RCC 7860 (cell line): ENCODE measurements at regions not wholly inside any gene's neighbourhood (a gene's known extent, or its start where the extent isn't known, plus 50 kb on each side); places are given as distances from the start of the nearest gene placed in this dataset.
A peak's percentile ranks its signal among the peaks of the same experiment; 100 is the strongest.

Experiments used
- DNase-seq: peaks from one replicate; pipeline ENCODE4 v3.0.0-alpha.2; 2015; ENCODE audit warnings: low spot score
- FAIRE-seq: peaks from 2 replicates; lab custom pipeline; 2012; peaks lifted over from hg19 to GRCh38; lab: Jason Lieb, UNC

DNA sequence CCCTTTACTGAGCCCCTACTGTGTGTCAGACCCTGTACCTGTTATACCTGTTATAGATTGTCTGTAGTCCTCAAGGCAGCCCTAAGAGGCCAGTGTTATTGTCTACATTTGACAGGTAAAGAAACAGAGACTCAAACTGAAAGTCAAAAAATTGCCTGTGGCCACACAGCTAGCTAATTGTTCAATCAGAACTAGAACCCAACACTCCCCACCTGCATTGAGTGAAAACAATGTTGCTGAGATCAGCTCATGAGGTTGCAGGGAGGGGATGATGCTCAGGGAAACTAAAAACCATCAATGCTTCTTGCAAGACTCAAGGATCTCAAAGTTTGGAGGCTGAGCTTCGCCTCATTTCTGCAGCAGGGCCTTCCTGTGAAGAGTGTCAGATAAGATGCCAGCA lies 109.5 kb upstream of the LMO4 start:
- no peak for FAIRE-seq
- DNase-seq, result no peak

DNA sequence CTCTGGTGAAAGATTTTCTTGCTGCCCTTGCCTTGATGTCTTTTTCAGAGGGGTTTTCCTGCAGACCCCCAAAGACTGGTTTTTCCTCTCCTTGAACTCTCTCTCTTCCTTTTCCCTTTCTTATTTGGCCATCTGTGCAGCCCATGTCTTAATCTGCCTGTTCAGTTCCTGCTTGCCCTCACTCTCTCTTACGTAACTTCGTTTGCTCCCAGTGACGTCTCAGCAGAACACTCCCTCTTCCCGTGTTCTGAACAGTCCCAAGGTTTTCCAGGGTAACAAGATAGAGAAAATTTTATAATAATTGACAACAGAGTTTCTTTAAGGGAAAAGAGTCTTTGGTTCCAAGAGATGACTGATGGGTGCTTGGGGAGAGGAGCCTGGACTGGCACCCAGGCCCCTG lies 109.1 kb upstream of the LMO4 start:
- FAIRE-seq (no peak), DNase-seq (no peak)

DNA sequence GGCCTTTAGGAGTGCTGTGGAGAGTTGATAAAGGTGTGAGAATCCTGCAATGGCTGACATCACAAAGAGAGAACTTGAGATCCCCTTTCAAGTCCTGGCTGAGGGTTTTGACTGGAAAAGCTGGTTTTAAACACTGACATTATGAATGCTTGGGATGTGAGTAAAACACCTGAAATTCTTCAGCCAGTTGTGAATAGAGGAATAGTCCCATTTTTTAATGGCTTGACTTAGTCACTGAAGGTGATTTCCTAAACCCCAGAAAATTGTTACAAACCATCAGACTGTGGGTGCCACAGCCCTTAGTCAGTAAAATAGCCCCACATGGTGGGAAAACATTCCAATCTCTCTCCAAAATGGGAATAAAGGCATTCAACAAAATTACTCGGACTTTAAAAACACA lies 107.7 kb upstream of the LMO4 start:
- no peak for FAIRE-seq

DNA sequence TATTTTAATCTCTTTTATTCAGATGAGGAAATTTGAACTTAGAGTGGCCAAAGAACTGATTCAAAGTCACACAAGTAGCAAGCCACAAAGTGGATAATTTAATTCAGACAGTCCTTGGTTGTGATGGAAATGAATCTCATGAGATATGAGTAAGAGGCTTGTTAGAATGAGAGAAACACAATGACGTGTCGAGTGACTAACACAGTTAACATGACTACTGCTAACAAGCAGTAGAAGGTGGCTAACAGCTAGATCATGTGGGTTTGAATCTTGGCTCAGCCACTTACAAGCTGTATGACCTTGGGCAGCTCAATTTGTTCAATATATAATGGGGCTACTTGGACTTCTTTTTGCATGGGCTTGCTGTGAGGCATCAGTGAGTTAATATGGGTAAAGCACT lies 104.5 kb upstream of the LMO4 start:
- DNase-seq (peak; percentile 99), FAIRE-seq (peak; percentile 98)

More for the DNA sequence above, 107.7 kb upstream of the LMO4 start:
- peak; percentile 40 for DNase-seq

DNA sequence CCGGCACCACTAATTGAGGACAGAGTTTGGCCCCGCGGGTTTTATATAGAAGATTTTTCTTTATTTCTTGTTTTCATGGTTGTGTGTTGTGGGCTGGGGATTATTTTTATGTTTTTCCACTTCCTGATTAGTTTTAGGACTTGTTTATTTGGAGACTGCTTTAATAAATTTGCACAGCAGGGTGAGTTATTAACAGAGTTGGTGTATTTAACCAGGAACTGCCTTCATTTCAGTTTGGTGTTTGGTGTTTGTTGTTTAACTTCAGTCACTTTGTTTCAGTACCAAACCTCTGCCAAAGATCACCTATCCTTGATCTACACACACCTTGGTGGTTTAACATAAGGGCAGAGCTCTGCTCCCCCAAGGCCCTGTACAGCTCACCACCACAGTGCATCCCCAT lies 103.5 kb upstream of the LMO4 start:
- FAIRE-seq, result no peak
- DNase-seq, result no peak

DNA sequence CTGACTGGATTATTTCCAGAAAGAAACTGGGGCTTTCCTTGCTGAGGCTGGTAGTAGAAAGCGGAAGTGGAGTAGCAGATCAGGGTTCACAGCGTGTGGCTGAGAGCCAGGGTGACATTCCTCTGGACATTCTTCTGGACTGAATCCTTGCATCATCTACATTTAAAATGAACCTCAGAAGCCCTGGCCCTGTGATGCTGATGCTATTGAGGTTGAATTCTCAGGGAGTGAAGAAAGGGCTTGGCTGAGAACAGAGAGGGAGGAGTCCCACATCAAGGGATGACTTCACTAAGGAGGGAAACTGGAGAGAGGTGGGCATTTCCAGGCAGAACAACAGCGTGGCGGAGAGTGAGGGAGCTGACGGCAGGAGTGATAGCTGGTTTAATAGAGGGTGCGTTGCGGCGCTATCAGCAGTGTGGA lies 102.3 kb upstream of the LMO4 start:
- peak; percentile 99 for DNase-seq

DNA sequence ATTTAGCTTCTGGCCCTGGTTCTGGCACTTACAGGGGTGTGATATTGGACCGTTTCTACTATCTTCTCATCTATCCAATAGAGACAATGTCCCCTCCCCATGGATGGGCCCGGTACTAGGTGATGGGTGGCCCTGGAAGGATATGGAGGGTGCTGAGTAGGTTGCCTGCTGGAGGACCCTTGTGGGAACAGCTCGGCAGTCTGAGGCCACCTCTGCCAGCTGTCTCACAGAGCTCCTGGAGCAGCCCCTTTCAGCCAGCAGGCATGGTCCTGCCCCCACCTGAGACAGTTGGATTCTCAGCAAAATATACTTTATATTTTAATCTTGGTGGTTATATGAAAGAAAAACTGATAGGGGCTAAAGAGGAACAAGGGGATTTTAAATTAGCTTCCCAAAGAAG lies 101.0 kb upstream of the LMO4 start:
- no peak for FAIRE-seq
- no peak for DNase-seq

More for the DNA sequence above, 102.3 kb upstream of the LMO4 start:
- FAIRE-seq, result peak; percentile 97

DNA sequence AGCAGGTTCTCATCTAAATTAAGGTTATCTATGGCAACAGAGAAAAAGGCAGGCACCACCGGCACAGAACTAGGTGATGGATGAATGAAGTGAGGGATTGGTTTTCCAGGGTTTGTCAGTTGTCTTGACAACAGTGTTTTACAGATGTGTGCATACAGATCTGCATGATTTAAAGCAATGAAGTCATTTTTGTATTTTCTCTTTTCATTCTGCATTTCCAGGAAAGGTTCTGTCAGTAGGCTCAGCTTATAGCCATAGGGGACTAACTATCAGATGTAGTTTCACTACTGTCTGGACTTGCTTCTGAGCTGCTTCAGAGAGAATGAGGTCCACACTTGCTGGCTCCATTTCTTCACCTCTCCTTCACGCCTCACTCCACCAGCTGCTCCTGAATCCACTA lies 98.2 kb upstream of the LMO4 start:
- no peak for FAIRE-seq
- no peak for DNase-seq

DNA sequence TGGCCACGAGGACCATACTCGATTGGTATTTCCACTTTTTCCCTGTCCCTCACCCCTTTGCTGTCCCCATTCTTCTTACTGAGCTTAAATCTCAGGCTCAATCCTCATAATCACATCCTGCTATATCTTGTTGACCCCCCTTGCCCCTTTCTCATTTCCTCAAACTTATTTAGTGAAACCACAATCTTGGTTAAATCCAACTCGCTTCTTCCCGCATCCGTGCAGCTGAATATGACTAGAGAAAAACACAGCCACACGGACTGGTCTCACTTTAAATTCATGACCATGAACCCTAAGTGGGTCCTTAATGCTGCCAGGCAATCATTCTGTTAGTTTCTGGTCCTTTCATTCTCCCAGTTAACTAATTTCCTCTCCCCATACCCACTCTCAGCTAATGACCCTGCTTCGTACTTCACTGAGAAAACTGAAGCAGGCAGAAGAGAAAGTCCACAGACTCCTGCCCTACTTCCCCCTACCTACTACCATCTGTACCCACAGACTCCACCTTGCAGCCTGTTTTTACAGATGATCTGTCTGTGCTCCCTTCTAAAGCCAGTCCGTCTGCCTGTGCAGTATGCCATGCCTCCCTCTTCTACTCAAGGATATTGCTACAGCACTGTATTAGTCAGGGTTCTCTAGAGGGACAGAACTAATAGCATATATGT lies 96.8 kb upstream of the LMO4 start:
- no peak for FAIRE-seq
- DNase-seq, result no peak

DNA sequence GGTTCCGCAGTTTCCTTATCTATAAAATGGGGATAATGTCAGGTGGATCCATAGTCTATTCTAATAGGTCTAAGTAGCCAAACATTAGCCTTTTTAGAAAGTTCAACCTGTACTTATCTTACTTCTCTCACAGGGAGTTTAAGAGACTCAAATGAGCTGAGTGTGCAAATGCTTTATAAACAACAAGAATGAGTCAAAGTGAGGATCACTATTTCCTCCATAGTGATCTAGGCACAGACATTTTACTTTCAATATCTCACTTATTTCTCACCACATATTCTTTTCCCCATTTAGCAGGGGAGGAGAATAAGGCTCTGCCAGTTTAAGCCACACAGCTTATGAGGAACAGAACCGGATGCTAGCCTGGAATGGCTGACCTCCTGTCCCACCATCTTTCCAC lies 92.1 kb upstream of the LMO4 start:
- no peak for DNase-seq
- FAIRE-seq, result no peak

DNA sequence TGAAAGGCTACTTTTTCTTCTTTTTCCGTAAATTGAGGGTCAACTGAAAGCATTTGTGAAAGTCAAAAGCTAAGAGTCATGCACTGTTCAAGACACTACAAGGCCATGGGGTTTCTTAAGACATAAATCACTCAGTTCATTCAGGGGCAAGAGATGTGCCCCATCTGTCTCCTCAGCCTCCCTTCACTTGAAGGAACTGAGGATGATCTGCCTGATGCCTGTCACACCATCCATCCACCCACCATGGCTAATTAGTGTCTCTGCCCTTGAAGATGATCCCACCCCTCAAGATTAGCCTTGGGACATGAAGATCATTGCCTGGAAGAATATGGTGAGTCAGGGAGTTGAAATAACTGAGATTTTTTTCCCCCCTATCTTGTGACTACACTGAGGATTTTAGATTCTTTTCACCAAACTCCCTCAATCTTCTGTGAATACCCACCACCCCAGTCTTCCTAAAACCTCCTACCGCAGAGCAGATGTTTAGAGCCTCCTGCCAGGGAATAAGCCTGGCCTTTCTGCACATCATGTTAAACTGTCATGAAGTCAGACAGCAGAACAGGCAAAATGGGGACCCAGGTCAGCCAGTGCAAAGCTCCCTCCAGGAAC lies 88.6 kb upstream of the LMO4 start:
- DNase-seq, result no peak
- no peak for FAIRE-seq

DNA sequence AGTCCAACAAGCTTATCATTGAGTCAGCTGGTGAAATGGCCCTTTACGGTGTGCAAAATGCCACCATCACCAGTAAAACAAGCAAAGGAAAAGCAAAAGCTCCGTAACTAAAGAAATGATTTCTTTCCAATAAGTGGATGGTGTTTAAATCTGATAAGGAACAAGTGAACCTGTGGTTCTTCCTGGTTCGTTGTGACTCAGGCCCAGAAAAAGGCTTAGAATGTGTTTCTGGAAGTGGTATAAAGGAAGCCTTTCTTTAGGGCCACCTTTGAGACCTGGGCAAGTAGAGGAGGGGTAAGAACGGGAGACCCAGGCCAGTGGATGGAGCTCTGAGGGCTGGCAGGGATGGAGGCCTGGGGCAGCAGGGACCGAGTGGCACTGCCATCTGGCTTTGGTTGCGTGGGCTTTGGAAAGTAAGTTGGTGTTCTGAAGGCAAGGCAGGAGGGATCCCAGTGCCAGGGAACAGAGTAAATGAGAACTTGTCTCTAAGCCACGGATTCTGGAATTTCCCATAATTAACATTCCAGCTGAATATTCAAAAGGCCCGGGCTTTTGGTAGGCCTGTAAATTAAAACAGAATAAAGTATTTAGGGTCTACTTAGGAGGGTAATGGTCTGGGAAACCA lies 87.9 kb upstream of the LMO4 start:
- no peak for DNase-seq
- FAIRE-seq, result no peak

DNA sequence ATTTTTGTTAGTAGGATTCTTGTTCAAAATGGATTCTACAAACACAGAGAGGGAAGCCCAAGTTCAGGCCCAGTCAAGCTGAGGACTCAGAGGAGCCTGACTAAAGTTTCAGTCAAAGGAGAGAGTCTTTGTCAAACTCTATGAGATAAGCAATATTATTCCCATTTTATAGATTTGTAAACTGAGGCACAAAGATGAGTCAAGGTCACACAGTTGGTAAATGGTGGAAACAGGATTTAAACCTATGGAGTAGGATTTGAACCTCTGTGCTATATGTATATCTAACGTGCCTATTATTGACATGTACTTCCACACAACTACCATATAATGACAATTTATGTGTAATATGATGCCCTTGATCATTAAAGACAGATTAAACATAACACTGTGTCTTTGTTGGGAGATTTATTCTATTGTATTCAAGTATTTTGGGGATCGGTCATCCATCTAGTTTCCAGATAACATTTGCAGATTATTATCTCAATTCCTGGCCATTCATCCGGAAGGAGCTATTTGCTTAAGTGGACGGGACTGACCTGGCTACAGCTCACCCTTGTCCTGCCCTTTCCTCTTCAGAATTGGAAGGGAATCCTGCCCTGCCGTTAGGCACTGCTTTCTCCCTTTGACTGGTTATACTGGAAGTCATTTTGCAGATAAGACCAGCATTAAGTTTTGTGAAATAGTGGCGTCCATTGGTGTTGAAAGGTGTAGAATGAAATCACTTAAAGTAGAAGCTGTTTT lies 86.1 kb upstream of the LMO4 start:
- FAIRE-seq (no peak), DNase-seq (no peak)

DNA sequence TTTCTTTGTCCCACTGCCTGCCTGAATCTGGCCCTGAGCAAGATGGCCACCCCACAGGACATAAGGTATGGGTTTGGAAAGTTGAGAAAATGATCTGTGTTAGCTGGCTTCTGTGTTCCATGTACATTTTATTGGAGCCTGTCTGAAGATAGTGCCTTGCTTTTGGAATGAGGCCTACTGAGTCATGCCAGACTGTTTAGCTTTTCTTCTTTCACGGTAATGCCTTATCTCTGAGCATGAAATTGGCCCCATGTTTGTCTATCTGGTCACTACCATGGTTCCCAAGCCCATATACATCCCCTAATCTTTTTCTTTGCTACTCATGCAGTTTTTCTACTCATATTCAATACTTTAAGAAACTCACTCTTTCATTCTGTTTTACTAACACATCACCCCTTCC lies 85.1 kb upstream of the LMO4 start:
- FAIRE-seq (no peak), DNase-seq (peak; percentile 10)

DNA sequence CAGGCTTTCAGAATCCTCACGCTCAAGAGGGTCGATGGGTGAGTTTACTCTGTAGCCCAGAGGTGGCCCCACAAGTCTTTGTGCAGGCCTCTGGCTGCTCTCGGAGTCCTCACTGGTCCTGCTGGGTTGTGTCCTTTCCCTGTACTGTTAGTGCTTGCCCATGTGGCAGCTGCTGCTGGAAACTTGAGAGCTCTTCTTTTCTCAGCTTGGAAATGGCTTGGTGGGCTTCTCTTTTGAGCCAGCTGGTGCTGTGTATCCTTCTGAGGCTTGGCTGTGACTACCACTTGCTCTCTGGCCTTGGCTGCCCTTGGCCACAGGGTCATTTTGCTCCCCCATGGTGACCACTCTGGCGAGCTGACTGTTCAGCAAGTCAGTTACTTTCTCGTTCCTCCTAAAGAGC lies 82.2 kb upstream of the LMO4 start:
- FAIRE-seq, result no peak

DNA sequence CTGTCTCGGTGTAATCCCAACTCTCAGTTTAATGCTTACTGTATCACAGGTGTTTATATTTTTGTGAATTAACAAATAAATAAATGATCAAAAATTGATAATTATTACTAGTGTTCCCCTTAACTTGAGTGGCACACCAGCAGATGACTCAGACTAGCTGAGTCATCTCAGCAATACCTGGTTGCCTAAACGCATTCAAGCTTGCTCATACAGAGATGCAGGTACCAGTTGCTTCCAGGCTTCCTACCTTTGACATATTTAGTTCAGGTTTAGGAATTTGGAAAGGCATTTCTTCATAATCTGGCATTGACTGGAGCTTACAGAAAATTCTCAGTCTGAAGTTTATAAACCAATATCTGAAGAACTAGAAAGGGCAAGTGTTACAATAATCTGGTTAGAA lies 78.9 kb upstream of the LMO4 start:
- FAIRE-seq, result no peak
- no peak for DNase-seq

More for the DNA sequence above, 82.2 kb upstream of the LMO4 start:
- DNase-seq, result no peak

DNA sequence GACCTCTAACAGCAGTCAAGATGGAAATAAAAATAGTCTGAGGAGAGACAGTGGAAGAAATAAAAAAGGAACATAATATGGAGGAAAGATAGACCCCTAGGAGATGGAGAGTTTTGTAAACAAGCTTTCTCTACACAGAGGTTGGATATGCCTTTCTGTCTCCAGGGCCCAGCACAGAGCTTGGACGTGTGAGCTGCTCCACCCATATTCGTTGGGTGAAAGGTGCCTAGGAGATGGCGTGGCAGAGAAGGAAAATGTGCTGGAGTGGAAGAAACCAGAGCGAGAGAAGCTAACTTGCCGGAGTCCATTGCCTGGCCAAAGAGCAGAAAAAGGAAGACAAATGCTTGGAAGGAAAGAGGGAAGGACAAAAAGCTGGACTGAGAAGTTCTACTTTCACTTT lies 78.3 kb upstream of the LMO4 start:
- DNase-seq, result no peak
- no peak for FAIRE-seq

DNA sequence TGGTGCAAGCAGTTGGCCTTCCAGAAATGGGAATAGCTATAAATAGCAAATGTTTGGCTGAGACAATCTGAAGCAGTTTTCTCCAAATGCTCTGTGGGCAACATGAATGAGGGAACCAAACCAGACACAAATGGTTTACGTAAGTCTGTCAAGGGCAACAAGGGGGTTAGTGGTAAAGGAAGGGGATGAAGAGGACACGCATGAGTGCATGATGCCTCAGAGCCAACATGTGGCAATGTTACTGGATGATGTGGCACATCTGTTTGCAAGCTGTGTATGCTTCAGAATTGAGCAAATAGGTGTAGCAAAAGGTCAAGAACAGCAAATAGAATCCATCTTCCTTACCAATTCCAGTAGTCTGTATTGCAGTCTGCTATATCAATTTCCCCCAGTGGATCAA lies 76.3 kb upstream of the LMO4 start:
- FAIRE-seq (no peak), DNase-seq (no peak)

DNA sequence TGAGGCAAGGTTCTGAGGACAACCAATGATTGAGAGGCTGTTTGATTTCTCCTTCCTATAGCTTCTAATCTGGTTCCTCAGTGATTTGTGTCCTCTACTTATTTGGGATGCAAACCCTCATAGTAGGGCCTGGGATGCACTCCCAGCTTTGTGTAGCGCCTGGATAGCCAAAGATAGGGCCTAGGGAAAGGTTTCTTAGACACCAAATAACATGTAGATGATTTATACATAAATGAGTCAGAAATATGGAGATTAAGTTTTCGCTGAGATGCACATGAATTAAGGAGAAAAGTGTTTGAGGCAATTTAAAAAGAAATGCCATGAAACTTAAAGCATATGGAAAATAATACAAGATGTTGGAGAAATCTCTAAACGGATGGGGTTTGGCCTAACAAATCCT lies 66.0 kb upstream of the LMO4 start:
- DNase-seq, result no peak
- FAIRE-seq, result no peak

DNA sequence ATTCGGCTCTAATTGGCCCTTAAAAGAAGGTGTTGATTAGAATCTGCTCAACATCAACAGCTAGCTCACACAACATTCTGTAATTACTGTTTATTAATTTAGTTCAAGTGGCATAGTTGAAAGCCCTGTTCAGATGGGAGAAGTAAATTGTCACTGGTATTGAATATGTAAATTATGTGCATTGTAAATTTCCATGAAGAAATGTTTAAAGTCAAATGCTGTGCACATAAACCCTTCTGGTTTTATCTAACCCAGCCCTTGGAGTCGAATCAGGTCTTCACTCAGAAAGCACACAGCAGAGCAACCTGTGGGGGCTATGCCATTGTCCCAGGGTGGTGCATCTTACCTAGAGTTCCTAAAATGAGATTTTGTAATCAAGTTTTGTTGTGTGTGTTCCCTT lies 65.4 kb upstream of the LMO4 start:
- DNase-seq, result no peak
- no peak for FAIRE-seq

DNA sequence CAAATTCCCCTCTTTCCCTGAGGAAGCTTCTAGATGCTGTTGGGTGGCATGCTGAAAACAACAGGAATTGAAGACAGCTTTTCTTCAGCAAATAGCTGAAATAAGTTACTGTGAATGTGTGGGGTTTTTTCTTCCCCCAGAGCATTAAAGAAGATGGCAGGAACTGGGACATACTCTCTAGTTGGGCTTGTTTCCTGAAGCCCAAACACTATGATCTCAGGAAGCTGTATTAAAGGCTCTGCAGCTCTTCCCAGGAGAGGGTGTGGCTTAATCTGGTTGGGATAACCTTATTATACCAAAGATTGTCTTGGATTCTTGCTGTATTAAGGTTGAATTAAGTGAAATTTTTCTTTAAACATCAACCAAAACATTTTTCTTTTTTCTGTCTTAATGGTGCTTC lies 64.9 kb upstream of the LMO4 start:
- DNase-seq (no peak), FAIRE-seq (no peak)

DNA sequence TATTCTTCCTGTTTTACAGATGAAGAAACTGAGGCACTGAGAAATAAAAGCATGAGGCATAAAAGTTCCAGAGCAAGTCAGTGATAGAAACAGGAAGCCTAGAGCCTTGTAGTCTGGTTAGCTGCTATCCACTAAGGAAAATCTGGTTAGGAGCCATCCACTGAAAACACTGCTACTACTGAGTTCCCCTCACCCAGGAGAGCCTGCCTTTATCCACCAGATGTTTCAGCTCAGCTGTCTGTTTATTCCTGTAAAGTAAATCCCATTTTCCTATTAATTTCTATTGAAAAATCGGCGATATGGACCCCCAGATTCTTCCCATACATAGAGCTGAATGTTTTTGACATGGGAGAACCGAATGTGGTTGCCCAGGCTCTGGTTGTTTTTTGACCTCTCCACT lies 63.7 kb upstream of the LMO4 start:
- DNase-seq, result no peak

More for the DNA sequence above, 63.7 kb upstream of the LMO4 start:
- FAIRE-seq, result no peak
